ENCODE measurements at regions not wholly inside any gene's neighbourhood (a gene's known extent, or its start where the extent isn't known, plus 50 kb on each side); places are given as distances from the start of the nearest gene placed in this dataset.

GRCh38 chr10:129278686-129279085 is 188.4 kb upstream of the MGMT start:
- DNase-seq = no peak

DNA sequence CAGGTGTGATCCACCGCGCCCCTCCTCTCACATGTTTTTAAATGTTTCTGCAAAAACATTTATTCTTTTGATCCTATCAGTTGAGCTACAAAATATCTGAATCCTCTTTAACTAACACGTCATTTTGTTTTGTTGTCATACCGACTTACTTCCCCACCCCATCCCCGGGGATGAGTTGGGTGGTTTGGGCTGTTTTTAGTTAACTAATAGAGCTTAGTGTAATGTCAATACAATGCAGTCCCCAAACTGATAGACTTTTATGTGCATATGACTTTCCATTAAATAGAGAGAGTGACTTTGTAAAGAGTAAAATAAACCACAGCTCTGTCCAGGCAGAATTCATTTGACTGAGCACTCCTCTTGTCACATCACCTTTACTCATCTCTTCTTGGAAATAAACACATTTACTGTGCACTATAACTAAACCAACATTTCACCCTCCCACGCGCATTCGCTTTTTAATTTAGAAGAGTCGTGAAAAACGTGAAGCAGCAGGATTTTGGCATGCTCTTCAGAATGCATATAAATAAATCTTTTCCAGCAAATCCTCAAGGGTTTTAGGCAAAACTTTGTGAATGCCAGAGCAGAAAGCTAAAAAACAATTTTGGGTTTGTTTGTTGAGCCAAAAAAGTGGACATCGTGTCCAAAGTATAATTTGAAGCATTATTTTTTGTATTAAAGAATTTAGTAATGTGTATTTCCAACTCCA is 187.4 kb upstream of the MGMT start:
- DNase-seq = no peak

GRCh38 chr10:129280155-129280502 is 186.9 kb upstream of the MGMT start:
- DNase-seq = no peak

DNA sequence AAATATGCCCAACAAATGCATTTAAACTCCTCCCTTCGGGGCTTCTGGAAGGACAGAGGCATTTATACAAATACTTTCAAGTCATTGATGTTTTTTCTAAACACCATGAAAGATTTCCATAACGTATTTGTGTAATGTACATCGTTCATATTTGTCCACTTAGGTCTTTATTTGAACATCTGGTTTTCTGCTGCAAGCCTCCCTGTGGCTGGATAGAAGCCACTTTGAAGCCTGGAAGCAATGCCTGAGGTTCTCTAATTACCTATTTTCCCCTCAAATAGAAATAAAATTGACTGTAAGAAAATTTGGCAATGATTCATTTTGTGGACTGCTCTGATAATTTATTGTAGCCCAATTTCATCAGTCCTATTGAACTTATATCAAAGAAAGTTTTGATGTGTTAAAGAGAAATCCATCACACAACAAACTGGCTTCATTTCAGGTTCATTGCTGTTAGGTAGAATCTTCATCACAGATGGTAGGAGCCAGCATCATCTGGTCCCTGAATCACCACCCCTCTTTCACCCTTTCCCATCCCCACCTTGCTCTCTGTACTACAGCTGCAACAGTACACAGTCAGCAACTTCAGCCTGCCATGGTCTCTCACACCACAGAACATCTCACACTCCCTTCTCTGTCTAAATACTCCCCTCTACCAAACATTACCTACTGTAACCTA is 186.0 kb upstream of the MGMT start:
- DNase-seq = no peak

DNA sequence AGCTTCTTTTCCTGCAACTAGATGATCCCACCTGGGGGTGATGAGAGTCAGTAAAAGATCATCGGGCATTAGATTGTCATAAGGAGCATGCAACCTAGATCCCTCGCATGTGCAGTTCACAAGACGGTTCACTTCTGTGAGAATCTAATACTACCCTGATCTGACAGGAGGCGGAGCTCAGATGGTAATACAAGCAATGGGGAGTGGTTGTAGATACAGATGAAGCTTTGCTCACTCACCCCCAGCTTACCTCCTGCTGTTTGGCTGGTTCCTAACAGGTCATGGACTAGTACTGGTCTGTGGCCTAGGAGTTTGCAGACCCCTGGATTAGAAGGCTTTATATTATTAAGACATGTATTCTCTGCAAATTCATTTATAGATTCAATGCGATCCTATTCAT is 181.6 kb upstream of the MGMT start:
- DNase-seq = no peak

- no peak for DNase-seq
Observed at GRCh38 chr10:129288999-129289584, 177.9 kb upstream of the MGMT start.

DNA sequence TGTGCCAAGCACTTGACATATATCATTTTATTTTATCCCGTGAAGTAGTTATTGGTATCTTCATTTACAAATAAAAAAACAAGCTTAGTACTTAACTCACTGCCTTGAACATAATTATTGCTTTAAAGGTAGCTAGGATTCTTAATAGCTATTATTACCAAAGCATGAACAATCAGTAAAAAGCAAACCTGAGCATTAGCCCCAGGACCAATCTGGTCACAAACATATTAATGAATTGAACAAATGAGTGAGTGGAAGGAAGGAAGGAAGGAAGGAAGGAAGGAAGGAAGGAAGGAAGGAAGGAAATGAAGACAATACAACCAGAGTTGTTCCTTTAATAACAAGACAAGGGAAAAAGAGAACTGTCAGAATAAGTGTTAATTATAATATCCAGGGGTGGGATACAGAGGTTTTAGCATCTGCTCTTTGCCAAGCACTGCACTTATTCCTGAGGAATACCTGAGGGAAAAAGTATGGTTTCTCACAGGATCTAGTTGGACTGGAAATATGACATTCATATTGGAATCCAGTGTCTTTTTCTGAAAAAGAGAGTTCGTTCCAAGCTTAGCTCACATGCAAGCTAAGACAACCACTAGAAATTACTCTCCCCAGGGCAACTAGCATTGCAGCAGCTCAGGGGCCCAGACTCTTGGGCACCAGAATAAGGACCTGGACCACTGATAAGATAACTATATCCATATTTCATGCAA is 172.9 kb upstream of the MGMT start:
- no peak for DNase-seq

DNA sequence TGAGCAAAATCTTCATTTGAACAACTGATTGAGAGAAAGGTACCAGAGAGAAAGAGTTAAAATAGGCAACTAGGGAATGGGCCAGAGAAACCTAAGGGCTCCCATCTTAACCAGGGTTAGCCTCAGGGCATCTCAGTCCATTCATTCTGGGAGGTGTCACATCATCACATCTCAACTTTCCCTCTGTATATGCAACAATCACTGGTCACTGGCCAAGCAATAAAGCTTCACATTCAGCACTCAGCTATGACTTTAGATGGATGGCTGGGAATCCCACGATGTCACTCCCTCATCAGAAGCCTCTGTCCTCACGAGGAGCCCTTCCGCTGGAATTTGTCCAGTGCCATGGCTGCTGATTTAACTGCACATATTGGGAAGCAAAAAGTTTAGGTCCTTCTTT is 172.1 kb upstream of the MGMT start:
- DNase-seq = no peak

GRCh38 chr10:129305046-129305445 is 162.0 kb upstream of the MGMT start:
- no peak for DNase-seq

DNA sequence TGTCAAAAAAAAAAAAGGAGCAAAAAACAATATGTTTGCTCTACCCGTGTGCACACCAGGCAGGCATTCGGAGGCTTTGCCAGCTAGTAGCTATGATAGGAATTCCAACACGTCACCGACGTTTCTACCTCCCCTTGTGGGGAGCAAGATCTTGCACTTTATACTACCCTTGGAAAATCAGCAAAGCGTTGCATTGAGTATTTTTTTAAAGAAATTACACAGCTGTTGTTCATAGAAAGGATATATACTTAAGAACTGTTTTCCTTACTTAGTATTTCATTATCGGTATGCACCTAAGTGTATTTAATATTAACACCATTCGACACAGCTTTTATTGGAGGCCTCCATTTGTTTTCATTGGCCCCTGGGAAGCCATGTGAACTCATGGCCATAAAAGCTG is 159.9 kb upstream of the MGMT start:
- DNase-seq = no peak

DNA sequence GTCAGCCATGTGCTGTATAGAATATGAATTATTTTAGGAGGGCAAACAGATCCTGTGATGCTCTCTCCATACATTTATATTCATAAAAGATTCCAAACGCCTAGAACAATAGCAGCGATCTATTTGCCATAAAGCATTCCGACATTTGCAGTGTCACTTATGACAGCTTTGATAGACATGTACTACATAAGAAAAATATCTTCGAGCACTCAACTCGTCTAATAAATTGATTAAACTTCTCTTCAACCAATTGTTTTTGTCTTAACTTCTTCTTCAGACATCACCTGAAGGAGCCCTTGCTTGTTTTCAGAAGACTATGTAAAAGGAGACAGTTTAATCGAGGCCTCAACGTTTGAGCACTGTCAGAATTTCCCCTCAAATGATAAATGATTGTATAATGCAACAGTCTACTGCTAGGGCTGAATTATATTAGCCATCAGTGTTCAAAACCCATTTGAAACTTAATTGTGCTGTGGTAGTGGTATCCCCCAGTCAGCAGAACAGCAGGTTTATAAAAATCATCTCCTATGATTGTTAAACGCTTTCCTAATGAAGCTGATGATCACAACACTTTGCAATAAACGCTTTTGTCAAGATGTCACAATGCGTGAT is 158.0 kb upstream of the MGMT start:
- no peak for DNase-seq

GRCh38 chr10:129309565-129309964 is 157.5 kb upstream of the MGMT start:
- no peak for DNase-seq

DNA sequence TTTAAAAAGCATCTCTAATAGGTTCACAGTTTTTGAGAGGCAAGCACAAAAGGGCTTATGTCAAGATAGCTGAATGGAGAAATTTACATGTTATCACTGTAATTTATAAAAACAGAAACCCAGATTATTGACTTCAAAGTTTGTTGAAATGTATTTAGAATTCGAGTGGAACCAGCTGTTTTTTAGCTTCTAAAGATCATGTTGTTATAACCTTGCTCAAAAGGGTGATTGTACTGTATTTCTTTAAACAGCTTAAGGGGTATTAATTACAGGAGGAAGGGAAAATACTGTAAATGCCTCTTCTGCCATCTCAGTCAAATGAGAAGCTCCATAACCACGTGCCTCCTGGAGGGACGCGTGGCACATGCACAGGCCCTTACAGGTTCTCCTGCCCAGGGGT is 156.2 kb upstream of the MGMT start:
- no peak for DNase-seq

DNA sequence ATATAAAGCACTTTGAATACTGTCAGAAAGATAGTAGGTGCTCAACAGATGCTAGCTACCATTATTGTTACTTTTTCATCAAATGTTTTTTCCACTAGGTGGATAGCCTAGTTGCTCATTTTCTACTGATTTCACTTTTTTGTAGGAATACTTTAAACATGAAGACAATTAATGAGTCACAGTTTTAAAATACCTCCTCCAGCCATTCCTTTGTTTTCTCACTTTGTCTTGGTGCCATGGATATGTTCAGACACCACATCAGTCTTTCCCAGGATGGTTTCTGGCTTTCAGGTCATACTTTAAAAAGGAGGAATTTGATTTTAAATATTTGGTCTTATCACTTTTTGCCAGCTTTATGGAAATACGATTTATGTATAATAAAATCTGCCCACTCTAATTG is 147.1 kb upstream of the MGMT start:
- no peak for DNase-seq

- DNase-seq = no peak
Observed at GRCh38 chr10:129320340-129320739, 146.7 kb upstream of the MGMT start.

GRCh38 chr10:129321727-129322126 is 145.3 kb upstream of the MGMT start:
- no peak for DNase-seq

- DNase-seq = no peak
Observed at GRCh38 chr10:129322933-129323820, 143.9 kb upstream of the MGMT start.

DNA sequence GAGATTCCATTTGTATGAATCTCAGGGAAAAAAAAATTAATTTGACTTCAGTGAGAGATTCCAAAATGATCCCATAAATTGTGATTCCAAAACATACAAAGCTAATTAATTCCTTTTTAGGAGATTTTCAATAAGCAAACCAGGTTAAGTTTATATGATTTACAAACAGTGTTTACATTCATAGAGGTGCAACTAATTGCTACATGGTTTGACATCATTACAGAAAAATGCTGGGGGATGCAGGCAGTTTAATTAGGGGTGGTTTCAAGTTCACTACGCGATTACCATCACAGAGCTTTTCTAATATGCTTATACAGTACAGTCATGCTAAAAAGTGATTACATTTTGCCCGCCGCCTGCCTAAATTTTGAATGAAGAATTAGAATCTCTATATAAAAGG is 143.2 kb upstream of the MGMT start:
- no peak for DNase-seq

DNA sequence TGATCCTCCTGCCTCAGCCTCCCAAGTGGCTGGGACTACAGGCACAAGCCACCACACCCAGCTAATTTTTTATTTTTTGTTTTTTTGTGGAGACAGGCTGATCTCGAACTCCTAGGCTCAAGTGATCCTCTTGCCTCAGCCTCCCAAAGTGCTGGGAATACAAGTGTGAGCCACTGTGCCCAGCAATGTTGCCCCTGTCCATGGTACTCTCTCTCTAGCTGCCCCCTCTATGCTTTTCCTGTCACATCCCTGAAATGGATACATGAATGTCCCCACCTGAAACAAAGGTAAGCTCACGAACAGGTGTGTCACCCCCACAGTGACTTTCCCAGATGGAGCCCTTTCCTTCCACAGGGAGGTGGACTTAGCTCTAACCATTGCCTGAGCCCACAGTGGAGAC is 141.1 kb upstream of the MGMT start:
- DNase-seq = no peak

DNA sequence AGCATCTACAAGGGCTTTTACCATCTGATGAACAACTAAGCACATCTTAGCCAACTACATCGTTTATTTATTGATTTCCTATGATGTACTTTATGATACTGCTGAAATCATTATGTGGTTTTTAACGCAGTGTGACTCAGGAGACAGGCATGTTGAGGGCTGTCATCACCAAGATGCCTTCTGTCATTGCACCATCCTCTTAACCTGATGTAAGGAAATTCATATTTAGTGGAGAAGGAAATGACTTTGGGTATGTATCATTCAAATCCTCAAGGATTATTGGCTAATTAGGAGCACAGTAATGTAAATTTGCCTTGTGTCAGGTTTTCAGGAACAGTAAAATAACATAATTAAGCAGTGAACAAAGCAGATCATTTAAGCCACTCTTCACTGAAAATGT is 138.5 kb upstream of the MGMT start:
- DNase-seq = no peak

DNA sequence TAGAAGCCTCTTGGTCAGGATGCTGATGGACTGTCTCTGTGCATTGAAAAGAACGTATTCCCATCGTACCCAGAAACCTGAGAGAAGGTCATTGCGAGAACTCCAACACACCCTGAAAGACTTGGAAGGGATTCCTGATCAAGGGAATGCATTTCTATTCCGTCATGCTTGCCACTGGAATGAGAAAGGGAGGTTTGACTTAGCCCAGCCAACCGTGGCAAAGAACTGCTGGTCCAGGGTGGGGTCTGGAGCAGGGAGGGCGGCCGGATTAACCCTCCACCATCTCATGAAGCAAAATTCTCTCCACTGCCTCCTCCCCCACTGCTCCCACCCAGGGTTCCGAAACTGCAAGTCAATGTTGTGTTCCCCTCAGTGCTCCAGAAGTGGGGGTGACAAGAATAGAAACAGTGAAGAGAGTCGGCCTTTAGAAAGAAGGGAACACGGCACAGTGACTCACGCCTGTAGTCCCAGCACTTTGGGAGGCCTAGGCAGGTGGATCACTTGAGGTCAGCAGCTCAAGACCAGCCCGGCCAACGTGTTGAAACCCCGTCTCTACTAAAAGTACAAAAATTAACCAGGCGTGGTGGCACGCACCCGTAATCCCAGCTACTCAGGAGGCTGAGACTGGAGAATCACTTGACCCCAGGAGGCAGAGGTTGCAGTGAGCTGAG is 137.5 kb upstream of the MGMT start:
- no peak for DNase-seq

- no peak for DNase-seq
Observed at GRCh38 chr10:129330211-129330610, 136.8 kb upstream of the MGMT start.
